GM19025 (cell line): ENCODE measurements at regions not wholly inside any gene's neighbourhood (a gene's known extent, or its start where the extent isn't known, plus 50 kb on each side); places are given as distances from the start of the nearest gene placed in this dataset.
"Not testable (repeated sequence)": the region's sequence is repeated elsewhere in the genome, so short reads cannot be mapped to it uniquely, and the experiment has no call there.

Experiments
- ATAC-seq: cut with Tn5 transposase; IDR thresholded peaks from one replicate; pipeline ENCODE4 v1.9.1; 2021; ENCODE audit warnings: mild to moderate bottlenecking, low read depth, moderate library complexity; ENCODE audit not compliant: unreplicated experiment

DNA sequence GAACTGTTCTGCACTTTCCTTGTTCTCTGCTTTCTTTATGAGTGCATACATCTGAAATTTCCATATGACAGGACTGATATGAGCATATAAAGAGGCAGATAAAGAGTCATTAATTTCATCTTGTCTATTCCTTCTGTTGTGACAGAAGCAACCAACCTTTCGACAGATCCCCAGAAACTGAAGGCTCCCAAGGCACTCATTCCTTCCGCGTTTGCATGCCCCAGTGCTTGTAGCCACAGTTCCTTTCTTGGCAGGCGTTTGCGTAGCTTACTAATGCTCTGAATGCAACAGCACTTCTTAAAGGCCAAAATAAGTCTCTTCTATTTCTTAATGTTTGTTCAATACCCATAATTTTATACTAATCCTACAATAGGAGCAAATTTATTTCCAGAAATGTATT, 94.0 kb upstream of the TBL1X start:
- ATAC-seq, result no peak

DNA sequence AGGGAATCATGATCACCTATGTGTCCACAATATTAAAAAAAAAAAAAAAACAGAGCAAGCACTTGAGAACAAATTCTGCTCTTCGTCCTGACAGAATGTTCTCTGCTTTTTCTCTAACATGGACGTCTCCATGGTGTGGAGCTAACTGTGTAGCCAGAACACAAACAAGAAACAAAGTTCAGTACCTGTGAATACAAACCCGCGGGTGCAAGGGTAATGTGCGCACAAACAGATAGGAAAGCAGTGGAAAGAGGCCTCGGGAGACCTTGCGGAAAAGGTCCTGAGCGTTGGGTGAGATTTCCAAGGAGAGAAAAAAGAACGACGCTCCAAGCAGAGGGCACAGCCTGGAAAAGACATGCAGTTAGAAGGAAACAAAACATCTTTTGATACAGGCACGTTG, 92.0 kb upstream of the TBL1X start:
- ATAC-seq, result no peak

DNA sequence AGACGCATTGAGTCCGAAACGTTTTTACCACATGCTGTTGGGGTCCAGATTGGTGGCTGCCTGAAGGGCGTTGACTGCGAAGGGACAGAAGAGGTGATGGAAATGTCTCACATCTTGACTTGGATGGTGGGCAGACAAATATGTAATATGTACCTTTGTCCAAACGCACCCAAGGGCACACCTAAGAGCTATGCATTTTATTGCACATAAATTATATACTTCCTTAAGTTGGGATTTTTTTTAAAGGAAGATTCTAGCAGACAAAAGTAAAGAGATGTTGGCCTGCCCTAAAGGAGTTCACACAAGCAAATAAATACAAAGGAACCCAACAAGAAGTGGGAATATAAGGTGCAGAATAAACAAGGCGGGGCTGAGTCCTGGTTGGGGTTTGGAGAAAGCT, 91.1 kb upstream of the TBL1X start:
- ATAC-seq, result no peak

DNA sequence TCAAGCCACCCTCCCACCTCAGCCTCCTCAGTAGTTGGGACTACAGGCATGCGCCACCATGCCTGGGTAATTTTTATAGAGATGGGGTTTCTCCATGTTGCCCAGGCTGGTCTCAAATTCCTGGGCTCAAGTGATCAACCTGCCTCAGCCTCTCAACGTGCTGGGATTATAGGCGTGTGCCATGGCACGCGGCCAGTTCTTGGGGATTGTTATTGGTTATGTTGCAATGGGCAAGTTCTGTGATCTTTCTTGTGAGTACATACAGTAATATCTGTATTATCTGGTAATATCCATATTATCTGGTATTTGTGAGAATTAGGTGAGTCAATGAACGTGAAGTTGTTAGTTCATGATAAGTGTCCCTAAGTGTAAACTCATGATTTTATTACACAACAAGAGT, 90.3 kb upstream of the TBL1X start:
- ATAC-seq, result no peak

DNA sequence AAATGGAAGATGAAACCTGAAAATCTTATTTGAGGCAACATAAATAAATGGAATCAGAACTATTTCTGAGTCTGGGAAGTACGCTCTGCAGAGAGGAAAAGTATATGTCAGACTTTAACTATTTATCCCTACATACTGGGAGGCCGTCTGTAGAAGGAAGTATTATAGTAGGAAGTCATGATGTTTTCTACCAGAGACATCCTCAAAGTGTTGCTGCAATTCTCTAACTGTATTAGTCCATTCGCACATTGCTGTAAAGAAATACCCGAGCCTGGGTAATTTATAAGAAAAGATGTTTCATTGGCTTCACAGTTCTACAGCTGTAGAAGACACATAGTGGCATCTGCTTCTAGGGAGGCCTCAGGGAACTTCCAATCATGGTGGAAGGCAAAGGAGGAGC, 88.7 kb upstream of the TBL1X start:
- no peak for ATAC-seq

DNA sequence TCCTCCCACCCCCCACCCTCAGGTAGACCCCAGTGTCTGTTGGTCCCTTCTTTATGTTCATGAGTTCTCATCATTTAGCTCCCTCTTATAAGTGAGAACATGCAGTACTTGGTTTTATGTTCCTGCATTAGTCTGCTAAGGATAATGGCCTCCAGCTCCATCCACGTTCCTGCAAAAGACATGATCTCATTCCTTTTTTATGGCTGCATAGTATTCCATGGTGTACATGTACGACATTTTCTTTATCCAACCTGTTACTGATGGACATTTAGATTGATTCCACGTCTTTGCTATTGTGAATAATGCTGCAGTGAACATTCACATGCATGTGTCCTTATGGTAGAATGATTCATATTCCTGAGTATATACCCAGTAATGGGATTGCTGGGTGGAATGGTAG, 87.6 kb upstream of the TBL1X start:
- ATAC-seq, result not testable (repeated sequence)

DNA sequence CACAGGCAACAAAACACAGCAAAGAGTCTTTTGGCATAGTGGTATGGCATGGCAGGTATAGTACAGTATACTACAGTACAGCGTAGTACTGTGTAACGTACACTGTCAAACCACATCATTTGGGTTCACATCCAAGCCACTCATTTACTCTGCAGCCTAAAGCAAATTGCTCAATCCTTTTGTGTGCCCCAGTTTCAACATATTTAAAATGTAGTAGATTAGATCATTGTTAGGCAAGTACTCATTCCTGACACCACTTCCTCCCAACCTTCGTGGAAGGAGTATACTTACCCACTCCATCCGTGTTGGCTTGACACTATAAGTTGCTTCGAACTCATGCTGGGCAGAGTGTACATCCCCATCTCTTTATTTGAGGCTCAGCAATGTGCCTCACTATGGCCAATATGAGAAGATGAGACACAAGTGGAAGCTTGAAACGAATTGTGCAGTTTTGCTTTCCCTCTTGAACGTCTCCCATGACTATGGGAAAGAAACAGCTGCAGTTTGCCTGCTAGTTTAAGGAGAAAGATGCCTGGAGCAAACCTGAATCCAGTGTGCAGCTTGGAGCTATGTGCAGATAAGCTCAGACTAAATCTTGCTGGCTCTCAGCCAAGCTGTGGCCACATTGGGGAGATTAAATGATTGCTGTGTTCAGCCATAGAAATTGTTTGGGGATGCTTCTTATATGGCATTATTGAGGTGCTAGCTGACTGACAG, 85.7 kb upstream of the TBL1X start:
- ATAC-seq, result no peak

DNA sequence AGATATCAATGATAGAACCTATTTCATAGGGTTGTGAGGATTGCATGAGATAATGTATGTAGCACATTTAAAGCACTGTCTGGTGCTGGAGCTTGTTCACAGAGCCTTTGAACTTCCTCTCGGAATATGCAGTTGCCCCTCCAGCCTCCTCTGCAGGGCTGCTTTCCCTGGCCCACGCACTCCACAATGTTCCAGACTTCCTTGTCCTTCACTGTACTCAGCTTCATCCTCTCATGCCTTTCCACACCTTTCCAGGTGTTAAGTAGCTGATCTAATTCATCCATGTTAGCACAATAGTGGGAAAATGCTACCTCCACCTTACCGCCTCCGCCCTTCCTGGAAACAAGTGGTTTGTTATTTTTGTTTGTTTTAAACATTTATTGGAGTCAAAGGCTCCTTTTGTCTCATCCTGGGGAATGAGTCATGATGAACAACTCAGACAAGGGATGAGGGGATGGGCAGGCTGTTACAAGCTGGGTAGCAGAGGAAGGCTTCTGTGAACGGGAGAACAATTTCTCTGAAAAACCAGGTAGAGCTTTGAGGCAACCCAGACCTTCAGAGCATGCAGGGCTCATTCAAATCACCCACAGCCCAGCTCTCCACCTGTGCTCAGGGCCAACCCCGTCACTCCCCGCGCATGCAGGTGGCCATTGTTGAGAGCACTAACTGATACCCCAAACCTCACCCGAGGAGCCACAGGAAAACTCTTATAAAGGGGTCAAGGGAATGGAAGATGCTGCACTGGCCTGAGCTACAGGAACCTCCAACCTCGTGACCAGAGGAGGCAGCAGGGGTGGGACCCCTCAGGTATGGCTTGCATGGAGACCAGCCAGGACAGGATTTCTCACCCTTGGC, 84.9 kb upstream of the TBL1X start:
- ATAC-seq, result no peak

DNA sequence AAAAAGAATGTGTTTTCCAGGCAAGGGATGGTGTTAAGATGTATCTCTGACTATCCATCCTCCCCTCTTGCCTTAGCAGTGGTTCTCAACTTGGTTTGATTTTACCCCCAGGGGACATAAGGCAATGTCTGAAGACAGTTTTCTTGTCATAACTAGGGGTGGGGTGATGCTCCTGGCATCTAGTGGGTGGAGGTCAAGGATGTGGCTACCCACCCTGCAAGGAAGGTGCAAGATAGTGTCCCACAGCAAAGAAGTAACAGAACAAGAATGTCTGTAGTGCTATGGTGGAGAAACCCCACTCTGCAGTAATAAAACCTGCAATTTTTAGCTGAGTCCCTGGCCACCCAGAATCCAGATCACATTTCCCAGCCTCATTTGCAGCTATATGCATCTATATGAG, 81.2 kb upstream of the TBL1X start:
- ATAC-seq, result no peak

DNA sequence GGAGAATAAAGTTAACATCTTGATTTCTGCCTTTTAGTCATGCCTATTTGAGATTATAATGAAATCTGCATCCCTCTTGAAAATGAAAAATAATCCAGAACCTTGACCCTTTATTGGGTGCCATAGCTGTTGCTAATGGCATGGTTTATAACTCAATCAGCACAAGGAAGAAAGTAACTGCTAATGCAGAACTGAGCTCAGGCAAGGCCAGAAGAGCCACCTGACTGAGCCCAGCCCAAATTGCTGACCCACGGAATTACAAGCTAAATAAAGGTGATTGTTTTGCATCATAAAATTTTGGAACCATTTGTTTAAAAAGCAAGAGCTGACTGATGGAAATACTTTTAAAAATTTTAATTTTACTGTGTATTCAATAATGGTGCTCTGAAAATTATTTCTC, 76.4 kb upstream of the TBL1X start:
- no peak for ATAC-seq

DNA sequence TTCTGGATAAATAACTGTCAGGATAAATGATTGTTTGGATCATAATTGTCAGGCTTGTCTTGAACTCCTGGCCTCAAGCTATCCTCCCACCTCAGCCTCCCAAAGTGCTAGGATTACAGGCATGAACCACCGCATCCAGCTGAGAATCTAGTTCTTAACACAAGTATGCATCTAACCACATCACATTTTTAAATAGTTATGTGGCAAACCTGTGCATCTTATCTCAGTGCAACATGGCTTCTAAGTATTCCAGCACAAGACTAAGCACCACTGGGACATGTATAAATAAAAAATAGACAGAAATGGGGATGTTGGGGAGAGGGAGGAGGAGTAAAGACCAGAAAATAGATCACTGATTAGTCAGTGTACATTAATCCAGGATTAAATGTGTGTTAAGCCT, 74.7 kb upstream of the TBL1X start:
- no peak for ATAC-seq

DNA sequence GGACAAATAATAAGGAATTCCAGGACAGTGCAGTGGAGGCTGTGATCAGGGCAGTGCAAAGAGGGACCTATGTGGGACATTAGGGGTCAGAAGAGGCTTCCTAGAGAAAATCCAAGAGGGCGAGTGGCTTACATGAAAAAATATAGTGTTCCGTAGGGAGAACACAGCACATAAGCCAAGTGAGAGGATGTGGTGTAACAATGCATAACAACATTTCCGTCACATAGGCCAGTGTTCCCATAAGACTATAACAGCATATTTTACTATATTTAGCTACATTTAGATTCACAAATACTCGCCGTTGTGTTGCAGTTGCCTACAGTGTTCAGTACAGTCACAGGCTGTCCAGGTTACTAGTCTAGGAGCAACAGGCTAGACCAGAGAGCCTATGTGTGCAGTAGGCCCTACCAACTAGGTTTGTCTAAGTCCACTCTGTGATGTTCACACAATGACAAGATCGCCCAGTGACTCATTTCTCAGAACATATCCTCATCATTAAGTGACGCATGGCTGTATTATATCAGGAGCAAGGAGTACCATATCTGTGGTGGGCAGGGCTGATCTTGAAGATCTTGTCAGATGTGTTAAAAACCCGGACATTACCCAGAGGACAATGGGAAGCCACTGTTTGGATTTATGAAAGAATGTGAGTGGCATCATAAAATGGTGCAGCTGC, 74.0 kb upstream of the TBL1X start:
- ATAC-seq, result no peak

DNA sequence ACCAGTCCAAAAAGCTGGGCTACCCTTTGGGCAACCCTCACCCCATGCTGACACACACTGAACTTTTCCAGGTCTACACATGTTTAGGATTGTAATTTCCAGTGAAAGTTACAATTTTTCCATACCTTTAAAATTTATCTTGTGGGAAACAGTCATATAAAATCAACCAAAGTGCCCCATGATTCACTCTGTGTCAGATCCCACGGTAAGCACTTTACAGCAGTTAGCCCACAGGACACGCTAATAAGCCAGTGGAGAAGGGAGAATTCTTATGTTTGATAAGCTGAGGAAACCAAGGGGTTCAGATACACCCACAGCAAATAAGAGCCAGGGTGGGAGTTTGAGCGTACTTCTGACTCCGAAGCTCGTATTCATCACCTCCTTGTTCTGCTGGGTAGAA, 72.4 kb upstream of the TBL1X start:
- no peak for ATAC-seq

DNA sequence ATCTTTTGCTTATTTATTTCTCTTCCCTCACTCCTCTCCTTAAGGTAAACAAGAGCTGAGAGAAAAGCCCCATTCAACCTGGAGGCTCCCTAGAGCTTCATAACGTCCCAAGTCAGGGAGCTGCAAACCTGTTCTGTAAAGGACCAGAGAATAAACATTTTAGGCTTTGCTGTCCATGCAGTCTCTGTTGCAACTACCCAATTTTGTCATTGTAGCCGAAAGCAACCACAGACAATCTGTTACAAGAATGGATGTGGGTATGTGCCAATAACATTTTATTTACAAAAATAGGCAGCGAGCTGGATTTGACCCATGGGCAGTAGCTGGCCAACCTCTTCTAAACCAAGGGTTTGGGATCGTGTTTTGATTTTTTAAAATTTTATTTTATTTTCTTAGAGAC, 71.3 kb upstream of the TBL1X start:
- no peak for ATAC-seq

DNA sequence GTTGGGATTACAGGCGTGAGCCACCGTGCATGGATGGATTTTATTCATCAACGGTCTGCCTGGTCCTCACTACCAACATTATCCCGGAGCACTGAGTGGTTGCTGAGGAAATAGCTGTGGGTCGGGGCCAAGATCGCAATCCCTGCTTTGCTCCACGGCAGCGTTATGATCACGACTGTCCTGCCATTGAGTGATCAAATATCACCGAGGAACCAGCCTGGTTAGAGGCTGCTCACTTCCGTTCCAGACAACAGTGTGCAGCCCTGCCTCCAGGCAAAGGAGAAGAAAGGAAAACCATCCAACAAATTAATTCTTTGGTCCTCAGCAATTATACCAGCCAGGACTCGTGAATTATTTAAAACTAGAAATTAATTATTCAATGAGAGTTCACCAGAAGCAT, 70.6 kb upstream of the TBL1X start:
- no peak for ATAC-seq

DNA sequence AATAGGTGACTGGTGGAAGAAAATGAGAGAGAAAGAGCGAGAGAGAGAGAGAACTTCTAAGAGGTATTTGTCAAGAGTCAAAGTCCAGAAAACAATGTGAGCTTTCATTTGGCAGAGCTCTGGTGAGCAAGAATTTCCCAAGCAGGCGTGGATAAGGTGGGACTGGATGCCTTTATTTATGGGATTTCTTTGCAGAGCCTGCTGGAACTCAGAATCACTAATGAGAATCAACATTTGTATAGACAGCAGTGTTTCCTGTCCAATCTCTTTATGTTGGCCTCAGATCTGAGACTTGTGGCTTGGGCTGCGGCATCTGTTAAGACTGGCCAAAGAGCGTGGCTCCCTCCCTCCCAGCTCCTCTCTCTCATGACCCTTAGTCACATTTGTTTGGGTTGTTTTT, 67.9 kb upstream of the TBL1X start:
- no peak for ATAC-seq

DNA sequence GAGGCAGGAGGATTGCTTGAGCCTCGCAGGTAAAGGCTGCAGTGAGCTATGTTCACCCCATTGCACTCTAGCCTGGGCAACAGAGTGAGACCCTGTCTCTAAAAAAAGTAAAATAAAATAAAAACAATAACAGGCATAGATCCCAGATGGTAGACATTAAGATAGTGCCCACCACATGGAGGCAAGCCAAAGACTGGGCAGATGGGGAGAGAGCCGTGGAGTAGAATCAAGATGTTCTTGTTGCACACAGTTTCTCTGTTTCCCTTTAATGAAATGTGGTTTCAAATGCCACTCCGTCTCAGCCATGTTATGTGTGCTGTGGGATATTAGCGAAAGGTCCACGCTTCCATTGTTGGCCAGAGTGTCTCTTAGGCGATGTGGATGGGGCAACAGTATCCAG, 63.8 kb upstream of the TBL1X start:
- no peak for ATAC-seq

DNA sequence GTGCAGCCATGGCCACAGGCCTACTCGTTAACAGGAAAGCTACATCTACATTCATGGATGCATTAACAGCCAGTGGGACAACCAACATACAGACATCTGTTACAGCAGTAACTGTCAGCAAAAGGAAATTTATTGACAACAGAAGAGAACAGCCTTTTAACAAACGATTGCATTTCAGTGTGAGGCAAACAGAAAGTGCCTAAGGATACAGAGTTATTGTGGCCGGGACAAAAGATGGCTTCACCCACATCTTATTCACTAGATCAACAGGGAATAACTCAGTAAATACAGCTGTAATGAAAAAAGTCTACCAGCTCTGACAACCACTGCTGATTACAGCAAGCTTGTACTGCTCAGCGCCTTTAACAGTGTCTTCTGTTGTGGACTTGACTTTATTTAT, 61.5 kb upstream of the TBL1X start:
- ATAC-seq, result no peak

DNA sequence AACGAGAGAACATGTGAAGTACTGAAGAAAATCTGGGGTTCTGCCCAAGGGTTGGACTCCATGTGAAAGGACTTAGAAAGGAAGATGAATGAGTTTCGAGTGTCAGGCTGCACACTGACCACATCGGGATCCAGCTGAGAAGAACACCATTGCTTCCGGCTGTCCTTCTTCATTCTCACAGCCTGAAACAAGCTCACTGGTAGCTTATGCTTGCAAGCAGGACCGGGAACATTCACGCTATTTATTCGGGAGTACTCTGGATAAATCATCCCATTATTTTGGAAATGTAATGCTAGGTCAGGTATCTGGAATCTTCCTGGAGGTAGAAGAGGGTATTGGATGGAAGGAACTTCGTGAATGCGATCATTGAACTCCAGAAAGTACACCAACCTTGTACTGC, 59.2 kb upstream of the TBL1X start:
- not testable (repeated sequence) for ATAC-seq

DNA sequence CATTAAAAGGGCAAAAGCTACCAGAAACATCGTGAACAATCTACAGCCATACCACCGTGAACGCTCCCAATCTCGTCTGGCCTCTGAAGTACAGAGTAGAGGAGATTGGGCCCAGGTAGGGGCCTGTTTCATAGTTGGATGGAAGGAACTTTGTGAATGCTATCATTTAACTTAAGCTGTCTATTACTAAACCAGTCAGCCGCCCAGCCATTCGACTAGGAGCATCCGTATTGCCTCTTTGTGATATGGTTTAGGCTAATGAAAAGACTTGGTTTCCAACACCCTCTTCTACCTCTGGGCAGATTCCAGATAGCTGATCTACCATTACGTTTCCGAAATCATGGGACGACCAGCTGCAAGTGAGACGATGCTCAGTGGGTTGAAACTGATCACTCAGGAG, 54.0 kb upstream of the TBL1X start:
- ATAC-seq, result not testable (repeated sequence)

DNA sequence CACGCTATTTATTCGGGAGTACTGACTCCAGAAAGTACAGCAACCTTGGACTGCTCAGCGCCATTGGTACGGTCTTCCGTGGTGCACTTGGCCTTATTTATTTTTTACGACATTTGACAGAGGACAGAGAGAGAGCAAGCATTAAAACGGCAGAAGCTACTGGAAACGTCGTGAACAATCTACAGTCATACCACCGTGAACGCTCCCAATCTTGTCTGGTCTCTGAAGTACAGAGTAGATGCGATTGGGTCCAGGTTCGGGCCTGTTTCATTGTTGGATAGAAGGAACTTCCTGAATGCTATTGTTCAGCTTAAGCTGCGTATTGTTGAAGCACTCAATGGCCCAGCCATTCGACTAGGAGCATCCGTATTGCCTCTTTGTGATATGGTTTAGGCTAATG, 53.2 kb upstream of the TBL1X start:
- not testable (repeated sequence) for ATAC-seq

DNA sequence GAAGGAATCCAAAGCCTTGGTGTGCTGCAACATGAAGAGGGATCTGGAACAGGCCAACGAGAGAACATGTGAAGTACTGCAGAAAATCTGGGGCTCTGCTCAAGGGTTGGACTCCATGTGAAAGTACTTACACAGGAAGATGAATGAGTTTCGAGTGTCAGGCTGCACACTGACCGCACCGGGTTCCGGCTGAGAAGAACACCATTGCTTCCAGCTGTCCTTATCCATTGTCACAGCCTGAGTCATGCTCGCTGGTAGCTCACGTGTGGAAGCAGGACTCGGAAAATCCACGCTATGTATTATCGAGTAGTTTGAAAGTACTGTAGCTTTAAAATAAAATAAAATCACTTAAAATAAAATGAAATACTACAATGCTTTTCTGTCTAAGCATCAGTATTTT, 50.4 kb upstream of the TBL1X start:
- no peak for ATAC-seq
